Smooth muscle cell (in vitro differentiated cells): ENCODE measurements at regions not wholly inside any gene's neighbourhood (a gene's known extent, or its start where the extent isn't known, plus 50 kb on each side); places are given as distances from the start of the nearest gene placed in this dataset.
A peak's percentile ranks its signal among the peaks of the same experiment; 100 is the strongest.

Experiments used
- DNase-seq: peaks from one replicate; lab custom pipeline; 2025; ENCODE audit not compliant: unreplicated experiment; lab: John Stamatoyannopoulos, UW
- H2AFZ ChIP-seq: fragments of 200-600 bp; sonication (generic); 2 replicates; pipeline ENCODE4 v1.6.0; 2016; ENCODE audit warnings: antibody characterized with exemption, low read depth, mild to moderate bottlenecking
- H3F3A ChIP-seq: fragments of 200-600 bp; sonication (generic); 2 replicates; pipeline ENCODE4 v1.6.0; 2017; ENCODE audit warnings: antibody characterized with exemption, low read depth
- H3K27ac ChIP-seq: fragments of 200-600 bp; sonication (generic); 2 replicates; pipeline ENCODE4 v1.5.1; 2016; ENCODE audit warnings: low read depth, mild to moderate bottlenecking
- H3K27me3 ChIP-seq: fragments of 200-600 bp; sonication (generic); 2 replicates; pipeline ENCODE4 v1.6.1; 2016; ENCODE audit warnings: low read depth, mild to moderate bottlenecking
- H3K36me3 ChIP-seq: fragments of 200-600 bp; sonication (generic); 2 replicates; pipeline ENCODE4 v1.5.1; 2016; ENCODE audit warnings: low read depth
- H3K4me1 ChIP-seq: fragments of 200-600 bp; sonication (generic); 2 replicates; pipeline ENCODE4 v1.5.1; 2016; ENCODE audit warnings: low read depth
- H3K4me2 ChIP-seq: fragments of 200-600 bp; sonication (generic); 2 replicates; pipeline ENCODE4 v1.6.0; 2016; ENCODE audit warnings: mild to moderate bottlenecking
- H3K4me3 ChIP-seq: fragments of 200-600 bp; sonication (generic); 2 replicates; pipeline ENCODE4 v1.5.1; 2016; ENCODE audit warnings: mild to moderate bottlenecking
- H3K79me2 ChIP-seq: fragments of 200-600 bp; sonication (generic); 2 replicates; pipeline ENCODE4 v1.6.0; 2016; ENCODE audit warnings: low read depth, mild to moderate bottlenecking
- H3K9ac ChIP-seq: fragments of 200-600 bp; sonication (generic); 2 replicates; pipeline ENCODE4 v1.6.0; 2016; ENCODE audit warnings: low read depth
- H3K9me3 ChIP-seq: fragments of 200-600 bp; sonication (generic); replicated peaks from 2 replicates; pipeline ENCODE4 v1.5.1; 2016; ENCODE audit warnings: low read depth
- H4K20me1 ChIP-seq: fragments of 200-600 bp; sonication (generic); 2 replicates; pipeline ENCODE4 v1.6.0; 2016; ENCODE audit warnings: low read depth
- CTCF ChIP-seq: fragments of 200-600 bp; sonication (generic); IDR thresholded peaks from 2 replicates; pipeline ENCODE4 v1.5.1; 2017; ENCODE audit warnings: borderline replicate concordance, mild to moderate bottlenecking, antibody characterized with exemption; ENCODE audit not compliant: insufficient read depth, poor library complexity, severe bottlenecking
- WGBS: methylation state at CpG from one replicate; pipeline ENCODE4 v1.1.7; 2016; ENCODE audit warnings: low lambda C conversion rate; 5-methylcytosine and 5-hydroxymethylcytosine counted together

GRCh38 chr4:108533876-108534275 is 86.5 kb upstream of the RPL34 start:
- Histone ChIP-seq H3K36me3 (no peaks in the 10 kb centered on the region), H3K79me2 (no peaks in the 10 kb centered on the region), H3K4me1 (peaks cover 9% of the 10 kb centered on the region), H3K9me3 (no peaks in the 10 kb centered on the region), H3K27ac (peak overlapping the region; percentile 40), H3K9ac (no peak overlapping the region), H2AFZ (peak overlapping the region; percentile 34), H4K20me1 (no peaks in the 10 kb centered on the region), H3K4me2 (peak overlapping the region; percentile 68), H3F3A (peaks cover 5% of the 10 kb centered on the region), H3K27me3 (no peaks in the 10 kb centered on the region), H3K4me3 (no peak overlapping the region)
- DNase-seq: no peak
- TF ChIP-seq CTCF: no peak
- WGBS: 52% methylated on average over 2 of the region's 2 CpGs

GRCh38 chr4:108533245-108533844 is 87.0 kb upstream of the RPL34 start:
- peak overlapping the region; percentile 68 for H3K4me2 ChIP-seq
- WGBS: 37% methylated on average over 4 of the region's 4 CpGs
- no peak for DNase-seq
- no peaks in the 10 kb centered on the region for H3K27me3 ChIP-seq
- H3K9me3 ChIP-seq: no peaks in the 10 kb centered on the region
- H3K9ac ChIP-seq: no peak overlapping the region
- peaks cover 9% of the 10 kb centered on the region for H3K4me1 ChIP-seq
- peak overlapping the region; percentile 34 for H2AFZ ChIP-seq
- H4K20me1 ChIP-seq: no peaks in the 10 kb centered on the region
- TF ChIP-seq CTCF: no peak
- H3K27ac ChIP-seq: peak overlapping the region; percentile 40
- no peaks in the 10 kb centered on the region for H3K79me2 ChIP-seq
- peaks cover 5% of the 10 kb centered on the region for H3F3A ChIP-seq
- no peak overlapping the region for H3K4me3 ChIP-seq
- no peaks in the 10 kb centered on the region for H3K36me3 ChIP-seq

- Histone ChIP-seq H3K9ac (no peak overlapping the region), H3K79me2 (no peaks in the 10 kb centered on the region), H3K4me2 (peak overlapping the region; percentile 68), H4K20me1 (no peaks in the 10 kb centered on the region), H3K27ac (no peak overlapping the region), H3K9me3 (no peaks in the 10 kb centered on the region), H3K4me1 (peaks cover 9% of the 10 kb centered on the region), H3K27me3 (no peaks in the 10 kb centered on the region), H2AFZ (no peak overlapping the region), H3K36me3 (no peaks in the 10 kb centered on the region), H3F3A (peaks cover 5% of the 10 kb centered on the region), H3K4me3 (no peak overlapping the region)
- 94% methylated on average over 2 of the region's 2 CpGs for WGBS
- no peak for DNase-seq
- TF ChIP-seq CTCF: no peak
Observed at GRCh38 chr4:108532738-108533137, 87.6 kb upstream of the RPL34 start.

GRCh38 chr4:108532187-108532586 is 88.2 kb upstream of the RPL34 start:
- TF ChIP-seq CTCF: no peak
- no peaks in the 10 kb centered on the region for H3K9me3 ChIP-seq
- H4K20me1 ChIP-seq: no peaks in the 10 kb centered on the region
- H3K27ac ChIP-seq: no peak overlapping the region
- H3K4me1 ChIP-seq: peaks cover 9% of the 10 kb centered on the region
- no peaks in the 10 kb centered on the region for H3K27me3 ChIP-seq
- no peak overlapping the region for H2AFZ ChIP-seq
- no peaks in the 10 kb centered on the region for H3K79me2 ChIP-seq
- no peak overlapping the region for H3K4me3 ChIP-seq
- no peak overlapping the region for H3K4me2 ChIP-seq
- WGBS: 99% methylated on average over 5 of the region's 5 CpGs
- peaks cover 5% of the 10 kb centered on the region for H3F3A ChIP-seq
- no peak for DNase-seq
- H3K9ac ChIP-seq: no peak overlapping the region
- no peaks in the 10 kb centered on the region for H3K36me3 ChIP-seq
